Neuronal stem cell (in vitro differentiated cells): ENCODE measurements at regions not wholly inside any gene's neighbourhood (a gene's known extent, or its start where the extent isn't known, plus 50 kb on each side); places are given as distances from the start of the nearest gene placed in this dataset.
"Not testable (repeated sequence)": the region's sequence is repeated elsewhere in the genome, so short reads cannot be mapped to it uniquely, and the experiment has no call there.

Experiments
- DNase-seq: peaks from one replicate; pipeline ENCODE4 v3.0.0-alpha.2; 2013; ENCODE audit warnings: low spot score
- H2AFZ ChIP-seq: one replicate; pipeline ENCODE4 v1.6.1; 2013; ENCODE audit warnings: mild to moderate bottlenecking, low read length, inconsistent platforms
- H2AK5ac ChIP-seq: 2 replicates; pipeline ENCODE4 v1.6.1; 2013; ENCODE audit warnings: low read depth, mild to moderate bottlenecking, inconsistent platforms, low read length, moderate library complexity, mixed read lengths
- H2BK120ac ChIP-seq: 2 replicates; pipeline ENCODE4 v1.6.1; 2013; ENCODE audit warnings: low read depth, mild to moderate bottlenecking, inconsistent platforms, low read length, moderate library complexity, mixed read lengths
- H2BK12ac ChIP-seq: one replicate; pipeline ENCODE4 v1.6.1; 2013; ENCODE audit warnings: low read length, inconsistent platforms
- H2BK15ac ChIP-seq: 2 replicates; pipeline ENCODE4 v1.6.1; 2013; ENCODE audit warnings: mild to moderate bottlenecking, low read length, inconsistent platforms, mixed read lengths
- H2BK5ac ChIP-seq: one replicate; pipeline ENCODE4 v1.6.1; 2013; ENCODE audit warnings: inconsistent platforms, mild to moderate bottlenecking, low read length, moderate library complexity
- H3K14ac ChIP-seq: one replicate; pipeline ENCODE4 v1.6.1; 2013; ENCODE audit warnings: low read length, inconsistent platforms
- H3K18ac ChIP-seq: 2 replicates; pipeline ENCODE4 v1.6.1; 2013; ENCODE audit warnings: low read length, inconsistent platforms
- H3K23ac ChIP-seq: 2 replicates; pipeline ENCODE4 v1.6.1; 2013; ENCODE audit warnings: low read depth, mild to moderate bottlenecking, mixed read lengths, low read length, inconsistent platforms; ENCODE audit not compliant: poor library complexity
- H3K27ac ChIP-seq: replicated peaks from 3 replicates; pipeline ENCODE4 v1.5.1; 2013; ENCODE audit warnings: low read length, inconsistent platforms
- H3K27me3 ChIP-seq, 3 experiments: 2 replicates each; pipeline ENCODE4 v1.6.1; 2013; ENCODE audit warnings: low read length in 3 of 3, mild to moderate bottlenecking in 2 of 3, inconsistent platforms in 1 of 3, low read depth in 1 of 3, mixed read lengths in 1 of 3, moderate library complexity in 1 of 3; ENCODE audit not compliant: control insufficient read depth in 3 of 3, insufficient read depth in 3 of 3
- H3K36me3 ChIP-seq, 2 donors: replicated peaks in 1 of 2; 2 replicates each; pipeline ENCODE4 v1.6.1; 2013; ENCODE audit warnings: low read length in 2 of 2; ENCODE audit not compliant: control insufficient read depth in 2 of 2, insufficient read depth in 2 of 2
- H3K4ac ChIP-seq: 2 replicates; pipeline ENCODE4 v1.6.1; 2013; ENCODE audit warnings: inconsistent platforms, mild to moderate bottlenecking, low read length, moderate library complexity
- H3K4me1 ChIP-seq, 2 donors: 1 replicate in 1 of 2; 2 replicates in 1 of 2; pipeline ENCODE4 v1.6.1; 2013; ENCODE audit warnings: low read length in 2 of 2, low read depth in 1 of 2; ENCODE audit not compliant: control insufficient read depth in 2 of 2, insufficient read depth in 1 of 2
- H3K4me2 ChIP-seq: one replicate; pipeline ENCODE4 v1.6.1; 2013; ENCODE audit warnings: mild to moderate bottlenecking, low read length, inconsistent platforms; ENCODE audit not compliant: insufficient read depth, poor library complexity, severe bottlenecking
- H3K4me3 ChIP-seq, 2 donors: 2 replicates each; pipeline ENCODE4 v1.5.1; 2013; ENCODE audit warnings: low read length in 2 of 2, mild to moderate bottlenecking in 2 of 2, inconsistent platforms in 1 of 2, moderate library complexity in 1 of 2
- H3K79me1 ChIP-seq: one replicate; pipeline ENCODE4 v1.6.1; 2013; ENCODE audit warnings: low read depth, mild to moderate bottlenecking, inconsistent platforms, low read length, moderate library complexity
- H3K9ac ChIP-seq: one replicate; pipeline ENCODE4 v1.6.1; 2013; ENCODE audit warnings: mild to moderate bottlenecking, low read depth, low read length, inconsistent platforms; ENCODE audit not compliant: poor library complexity
- H3K9me3 ChIP-seq, 2 donors: replicated peaks in 1 of 2; 2 replicates each; pipeline versions ENCODE3 to v1.6.1; 2013; ENCODE audit warnings: low read length in 2 of 2, mild to moderate bottlenecking in 2 of 2, inconsistent platforms in 1 of 2, low read depth in 1 of 2, mixed read lengths in 1 of 2, moderate library complexity in 1 of 2; ENCODE audit not compliant: control insufficient read depth in 2 of 2, insufficient read depth in 1 of 2
- H4K8ac ChIP-seq: one replicate; pipeline ENCODE4 v1.6.1; 2013; ENCODE audit warnings: low read depth, mild to moderate bottlenecking, inconsistent platforms, low read length, moderate library complexity
- H4K91ac ChIP-seq: one replicate; pipeline ENCODE4 v1.6.1; 2013; ENCODE audit warnings: low read length, low read depth, mild to moderate bottlenecking, inconsistent platforms; ENCODE audit not compliant: poor library complexity
- WGBS, 2 donors: extraction: QIAGEN DNeasy Blood & Tissue Kit; methylation state at CpG; one replicate each; pipeline ENCODE4 v1.1.7; 2013; ENCODE audit warnings: missing lambda C conversion rate in 2 of 2, mixed read lengths in 1 of 2; ENCODE audit not compliant: insufficient read length in 2 of 2, insufficient replicate concordance in 1 of 2; ENCODE audit errors: extremely low coverage in 2 of 2; 5-methylcytosine and 5-hydroxymethylcytosine counted together

GRCh38 chr2:87334888-87335287, 313.2 kb upstream of the PLGLB1 start:
- not testable (repeated sequence) for H3K4me1 ChIP-seq, H3K9me3 ChIP-seq, DNase-seq, H3K18ac ChIP-seq, H3K27ac ChIP-seq, H3K4ac ChIP-seq, H2BK12ac ChIP-seq, H2BK120ac ChIP-seq, H3K23ac ChIP-seq, H2BK15ac ChIP-seq, H3K36me3 ChIP-seq, H3K79me1 ChIP-seq, H4K8ac ChIP-seq, H3K9ac ChIP-seq, H3K4me2 ChIP-seq, H3K27me3 ChIP-seq, H2BK5ac ChIP-seq, H3K14ac ChIP-seq, H4K91ac ChIP-seq, H2AFZ ChIP-seq, H3K4me3 ChIP-seq, H2AK5ac ChIP-seq
- no CpG with 5 or more reads among the region's 2 CpGs for WGBS, 2 donors

- H3K27me3 ChIP-seq, H3K23ac ChIP-seq, H3K79me1 ChIP-seq, H2BK12ac ChIP-seq, H2AFZ ChIP-seq, H3K14ac ChIP-seq, H3K9me3 ChIP-seq, H2BK120ac ChIP-seq, H3K4ac ChIP-seq, H2BK15ac ChIP-seq, H3K36me3 ChIP-seq, DNase-seq, H2AK5ac ChIP-seq, H4K8ac ChIP-seq, H3K4me2 ChIP-seq, H2BK5ac ChIP-seq, H3K18ac ChIP-seq, H4K91ac ChIP-seq, H3K4me3 ChIP-seq, H3K9ac ChIP-seq, H3K27ac ChIP-seq, H3K4me1 ChIP-seq: not testable (repeated sequence)
- no CpG with 5 or more reads among the region's 1 CpG for WGBS, 2 donors
Measured at GRCh38 chr2:87338998-87339397, 317.4 kb upstream of the PLGLB1 start.

DNA sequence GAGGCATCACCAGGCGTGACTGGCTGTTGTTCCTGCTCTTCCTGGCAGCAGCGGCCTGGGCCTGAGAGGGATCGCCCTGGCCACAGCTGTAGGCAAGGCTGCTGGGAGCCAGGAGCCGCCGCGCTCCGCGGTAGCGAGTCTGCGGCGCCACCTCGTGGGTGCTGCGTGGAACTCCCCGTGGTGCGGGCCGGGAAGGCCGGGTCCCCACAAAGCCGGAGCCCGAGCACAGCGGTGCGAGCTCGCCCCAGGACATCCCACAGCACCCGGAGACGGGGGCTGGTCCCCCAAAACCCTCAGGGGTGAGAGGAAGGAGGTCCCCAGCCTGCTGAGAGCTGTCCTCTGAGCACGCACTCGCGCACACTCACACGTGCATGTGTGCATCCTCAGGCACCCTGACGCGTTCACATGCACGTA, 320.0 kb upstream of the PLGLB1 start:
- H3K4me3 ChIP-seq, H2AK5ac ChIP-seq, H3K79me1 ChIP-seq, H3K4ac ChIP-seq, H2BK15ac ChIP-seq, H3K9me3 ChIP-seq, H3K36me3 ChIP-seq, H3K23ac ChIP-seq, H2BK5ac ChIP-seq, H3K18ac ChIP-seq, H2BK12ac ChIP-seq, H3K4me1 ChIP-seq, H3K27ac ChIP-seq, H3K9ac ChIP-seq, H3K27me3 ChIP-seq, H4K8ac ChIP-seq, H4K91ac ChIP-seq, H2BK120ac ChIP-seq, H3K4me2 ChIP-seq: not testable (repeated sequence)
- peak overlapping the region; percentile 59 for H2AFZ ChIP-seq
- H3K14ac ChIP-seq = peak overlapping the region; percentile 1
- DNase-seq = peak; percentile 24
- no CpG with 5 or more reads among the region's 31 CpGs for WGBS, 2 donors

DNA sequence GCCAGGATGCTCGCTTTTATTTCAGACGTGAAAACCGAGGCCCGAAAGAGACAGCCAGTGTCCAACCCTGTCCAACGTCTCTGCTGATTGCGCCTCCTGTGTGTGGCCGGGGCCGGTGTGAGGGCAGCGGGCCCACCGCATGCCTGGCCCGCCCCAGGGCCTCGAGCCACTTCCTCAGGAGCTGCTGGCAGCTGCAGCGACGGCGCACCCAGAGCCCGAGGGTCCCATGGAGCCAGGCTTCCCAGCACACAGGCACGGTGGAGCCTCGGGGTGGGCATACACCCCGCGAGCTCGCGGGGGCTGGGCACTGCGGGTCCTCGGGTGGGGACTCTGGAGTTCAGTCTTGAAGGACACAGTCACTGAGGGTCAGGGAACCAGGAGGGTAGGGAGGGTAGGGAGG, 320.5 kb upstream of the PLGLB1 start:
- not testable (repeated sequence) for H2BK12ac ChIP-seq, H3K18ac ChIP-seq, H2BK120ac ChIP-seq, H3K4ac ChIP-seq, H4K8ac ChIP-seq, H3K23ac ChIP-seq, H2BK15ac ChIP-seq, H3K27ac ChIP-seq, H3K79me1 ChIP-seq, DNase-seq, H3K4me3 ChIP-seq, H3K36me3 ChIP-seq, H3K9me3 ChIP-seq, H2AFZ ChIP-seq, H3K4me2 ChIP-seq, H3K27me3 ChIP-seq, H4K91ac ChIP-seq, H2BK5ac ChIP-seq, H3K4me1 ChIP-seq, H3K9ac ChIP-seq, H2AK5ac ChIP-seq
- H3K14ac ChIP-seq = peak overlapping the region; percentile 1
- WGBS, 2 donors = no CpG with 5 or more reads among the region's 24 CpGs
